Liver (tissue), 3 donors: ENCODE measurements at regions not wholly inside any gene's neighbourhood (a gene's known extent, or its start where the extent isn't known, plus 50 kb on each side); places are given as distances from the start of the nearest gene placed in this dataset.
A peak's percentile ranks its signal among the peaks of the same experiment; 100 is the strongest.

Experiments used
- CTCF ChIP-seq: fragments of 150-350 bp; IDR thresholded peaks from 2 replicates; pipeline ENCODE4 v1.5.1; 2017; ENCODE audit warnings: improper control_type of control experiment, low read depth, low read length; ENCODE audit not compliant: missing input control
- EGR1 ChIP-seq, 2 donors: IDR thresholded peaks; 2 replicates each; pipeline ENCODE4 v1.6.1; 2016 to 2018; ENCODE audit warnings: antibody characterized with exemption in 2 of 2, low read depth in 2 of 2
- GABPA ChIP-seq, 2 donors: IDR thresholded peaks in 1 of 2; conservative IDR thresholded peaks in 1 of 2; 2 replicates each; pipeline ENCODE4 v1.6.1; 2016; ENCODE audit warnings: antibody characterized with exemption in 2 of 2, mild to moderate bottlenecking in 1 of 2, moderate library complexity in 1 of 2
- JUND ChIP-seq, 2 donors: IDR thresholded peaks; 2 replicates each; pipeline ENCODE4 v1.6.1; 2016; ENCODE audit warnings: antibody characterized with exemption in 2 of 2
- SP1 ChIP-seq: IDR thresholded peaks from 2 replicates; pipeline ENCODE4 v1.6.1; 2018; ENCODE audit warnings: antibody characterized with exemption, mild to moderate bottlenecking
- TAF1 ChIP-seq: conservative IDR thresholded peaks from 2 replicates; pipeline ENCODE4 v1.6.1; 2016; ENCODE audit warnings: antibody characterized with exemption, mild to moderate bottlenecking
- donor health status: healthy.
- donor health status: healthy.

DNA sequence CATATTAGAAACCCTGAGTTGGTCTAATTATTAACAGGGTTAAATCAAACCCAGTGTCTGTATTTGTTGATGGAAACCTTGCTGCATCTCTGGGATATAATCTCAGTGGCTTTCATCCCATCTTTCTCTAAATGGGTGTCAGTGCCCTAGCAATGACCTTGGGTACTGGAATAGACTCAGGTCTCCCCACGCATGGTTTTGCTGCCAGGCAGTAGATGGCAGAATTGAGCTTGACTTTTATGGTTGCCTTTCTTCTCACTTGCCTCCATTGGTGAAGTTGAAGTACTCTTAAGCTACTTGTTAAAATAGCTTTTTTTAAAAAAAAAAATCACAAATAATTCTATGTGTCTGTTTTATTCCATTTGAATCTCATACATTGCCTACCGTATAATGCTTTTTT is 81.8 kb upstream of the HMCN1 start:
- TF ChIP-seq CTCF, result peak; percentile 3
- TF ChIP-seq JUND (IDR thresholded peaks at IDR 0.05), result no peak
- no peak for TF ChIP-seq GABPA (IDR thresholded peaks at IDR 0.05 in 1 of 2, conservative IDR thresholded peaks at IDR 0.05 in 1 of 2)
- TF ChIP-seq EGR1 (IDR thresholded peaks at IDR 0.05; ENCODE audit: low read depth in 2 of 2), result no peak
- no peak for TF ChIP-seq SP1
- no peak for TF ChIP-seq TAF1
